Spleen (tissue), 7 donors: ENCODE measurements at regions not wholly inside any gene's neighbourhood (a gene's known extent, or its start where the extent isn't known, plus 50 kb on each side); places are given as distances from the start of the nearest gene placed in this dataset.

ENCODE experiments used
- CTCF ChIP-seq, 11 experiments: fragments of 200-600 bp in 7 of 11; fragments of 450-650 bp in 4 of 11; sonication (generic) in 4 of 11; IDR thresholded peaks in 8 of 11; conservative IDR thresholded peaks in 3 of 11; 1 replicate in 7 of 11; 2 replicates in 4 of 11; pipeline versions ENCODE4 v1.4.0 to v1.8.0; 2016 to 2021; ENCODE audit warnings: antibody characterized with exemption in 11 of 11, inconsistent platforms in 4 of 11, mild to moderate bottlenecking in 1 of 11
- POLR2AphosphoS5 ChIP-seq, 3 donors: sonication (generic); formaldehyde crosslinking; IDR thresholded peaks; one replicate each; pipeline ENCODE4 v1.5.1; 2017; ENCODE audit warnings: antibody characterized with exemption in 3 of 3
- donor health status: DM: no; HTN: no; CAD: no; lungs with moderate emphysema.
- donor health status: DM: no; HTN: no; CAD: no.
- donor health status: DM: no; HTN: no; CAD: no.

DNA sequence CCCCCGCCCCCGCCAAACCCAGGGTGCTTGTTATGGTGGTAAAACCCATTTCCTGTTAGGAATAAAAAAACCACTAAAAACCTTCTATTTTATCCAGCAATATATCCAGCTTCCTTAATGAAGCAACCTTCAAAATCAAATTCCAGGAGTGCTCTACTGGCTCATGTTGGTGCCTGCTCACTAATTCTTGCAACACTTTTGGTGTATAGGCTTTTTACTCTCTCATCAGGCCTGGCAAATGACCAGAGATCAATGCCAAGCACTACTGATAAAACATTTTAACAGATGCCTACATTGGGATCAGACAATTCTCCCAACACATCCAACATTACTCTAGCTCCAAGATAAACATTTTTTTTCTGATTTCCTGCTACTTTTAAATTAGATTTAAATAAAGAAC lies 312.4 kb downstream of the KCNJ3 start:
- TF ChIP-seq CTCF (IDR thresholded peaks at IDR 0.05 in 8 of 11, conservative IDR thresholded peaks at IDR 0.05 in 3 of 11) (no peak), POLR2AphosphoS5 (IDR thresholded peaks at IDR 0.05) (no peak)
